ENCODE measurements at regions not wholly inside any gene's neighbourhood (a gene's known extent, or its start where the extent isn't known, plus 50 kb on each side); places are given as distances from the start of the nearest gene placed in this dataset.
A peak's percentile ranks its signal among the peaks of the same experiment; 100 is the strongest.

- DNase-seq (ENCODE audit: low read depth) = no peak
Observed at GRCh38 chr2:153004627-153005026, 286.2 kb downstream of the ARL6IP6 start.

- DNase-seq (ENCODE audit: low read depth) = no peak
Observed at GRCh38 chr2:152974146-152974545, 255.7 kb downstream of the ARL6IP6 start.

- DNase-seq (ENCODE audit: low read depth) = no peak
Observed at GRCh38 chr2:152971685-152972084, 253.3 kb downstream of the ARL6IP6 start.

GRCh38 chr2:152962446-152962845 is 244.0 kb downstream of the ARL6IP6 start:
- no peak for DNase-seq (ENCODE audit: low read depth)

GRCh38 chr2:152961351-152961750 is 242.9 kb downstream of the ARL6IP6 start:
- DNase-seq (ENCODE audit: low read depth) = no peak

- DNase-seq (ENCODE audit: low read depth) = no peak
Observed at GRCh38 chr2:152950126-152950525, 231.7 kb downstream of the ARL6IP6 start.

GRCh38 chr2:152944099-152944498 is 225.7 kb downstream of the ARL6IP6 start:
- no peak for DNase-seq (ENCODE audit: low read depth)

GRCh38 chr2:152942940-152943440 is 224.6 kb downstream of the ARL6IP6 start:
- DNase-seq (ENCODE audit: low read depth) = no peak

- no peak for DNase-seq (ENCODE audit: low read depth)
Observed at GRCh38 chr2:152930501-152930900, 212.1 kb downstream of the ARL6IP6 start.

- DNase-seq (ENCODE audit: low read depth) = no peak
Observed at GRCh38 chr2:152929628-152930027, 211.2 kb downstream of the ARL6IP6 start.

- peak; percentile 2 for DNase-seq (ENCODE audit: low read depth)
Observed at GRCh38 chr2:152925547-152926448, 207.4 kb downstream of the ARL6IP6 start.

- DNase-seq (ENCODE audit: low read depth) = no peak
Observed at GRCh38 chr2:152924722-152925121, 206.3 kb downstream of the ARL6IP6 start.

- DNase-seq (ENCODE audit: low read depth) = no peak
Observed at GRCh38 chr2:152924219-152924618, 205.8 kb downstream of the ARL6IP6 start.

- no peak for DNase-seq (ENCODE audit: low read depth)
Observed at GRCh38 chr2:152920846-152921245, 202.4 kb downstream of the ARL6IP6 start.

GRCh38 chr2:152910970-152911369 is 192.6 kb downstream of the ARL6IP6 start:
- DNase-seq (ENCODE audit: low read depth) = no peak

- no peak for DNase-seq (ENCODE audit: low read depth)
Observed at GRCh38 chr2:152907046-152907445, 188.6 kb downstream of the ARL6IP6 start.

GRCh38 chr2:152894051-152894450 is 175.6 kb downstream of the ARL6IP6 start:
- no peak for DNase-seq (ENCODE audit: low read depth)

- DNase-seq (ENCODE audit: low read depth) = no peak
Observed at GRCh38 chr2:152890736-152891135, 172.3 kb downstream of the ARL6IP6 start.

- no peak for DNase-seq (ENCODE audit: low read depth)
Observed at GRCh38 chr2:152883951-152884487, 165.6 kb downstream of the ARL6IP6 start.

- DNase-seq (ENCODE audit: low read depth) = no peak
Observed at GRCh38 chr2:152881527-152881926, 163.1 kb downstream of the ARL6IP6 start.

GRCh38 chr2:152879275-152879674 is 160.9 kb downstream of the ARL6IP6 start:
- DNase-seq (ENCODE audit: low read depth) = no peak

- DNase-seq (ENCODE audit: low read depth) = no peak
Observed at GRCh38 chr2:152875701-152876695, 157.6 kb downstream of the ARL6IP6 start.

Measured in Daoy (cell line).